GM13977 (cell line): ENCODE measurements at regions not wholly inside any gene's neighbourhood (a gene's known extent, or its start where the extent isn't known, plus 50 kb on each side); places are given as distances from the start of the nearest gene placed in this dataset.

Source experiments
- DNase-seq: peaks from one replicate; pipeline ENCODE4 v3.0.0; 2012; ENCODE audit warnings: low spot score
- CTCF ChIP-seq: IDR thresholded peaks from 2 replicates; pipeline ENCODE4 v1.5.1; 2012; ENCODE audit warnings: mild to moderate bottlenecking, control low read depth; ENCODE audit not compliant: insufficient read depth; ENCODE audit errors: extremely low read depth, missing control alignments
- in situ Hi-C: fragments of 300-500 bp; cut with MboI; formaldehyde crosslinking; loops from one replicate; pipeline ENCODE4 v1.12.0; 2022; ENCODE audit warnings: low sequenced_read_pairs, low pct_unique_long_range_greater_than_20kb, mixed read lengths, inconsistent platforms; ENCODE audit not compliant: unreplicated experiment

GRCh38 chr6:156350337-156350736 is 426.8 kb upstream of the ARID1B start:
- DNase-seq = no peak
- TF ChIP-seq CTCF = no peak

GRCh38 chr6:156348849-156349248 is 428.3 kb upstream of the ARID1B start:
- no peak for TF ChIP-seq CTCF
- DNase-seq = no peak
- in situ Hi-C loops = no loop called here

More at GRCh38 chr6:156350337-156350736, 426.8 kb upstream of the ARID1B start:
- in situ Hi-C loops = no loop called here

GRCh38 chr6:156348424-156348823 is 428.8 kb upstream of the ARID1B start:
- TF ChIP-seq CTCF = no peak
- in situ Hi-C loops = no loop called here
- no peak for DNase-seq

GRCh38 chr6:156347656-156348055 is 429.5 kb upstream of the ARID1B start:
- no peak for TF ChIP-seq CTCF
- DNase-seq = no peak
- in situ Hi-C loops = no loop called here

GRCh38 chr6:156347246-156347645 is 429.9 kb upstream of the ARID1B start:
- no peak for DNase-seq

GRCh38 chr6:156345700-156346099 is 431.5 kb upstream of the ARID1B start:
- in situ Hi-C loops = no loop called here
- no peak for DNase-seq
- no peak for TF ChIP-seq CTCF

More at GRCh38 chr6:156347246-156347645, 429.9 kb upstream of the ARID1B start:
- in situ Hi-C loops = no loop called here
- TF ChIP-seq CTCF = no peak

- DNase-seq = no peak
- no peak for TF ChIP-seq CTCF
- in situ Hi-C loops = no loop called here
Measured at GRCh38 chr6:156344491-156344890, 432.7 kb upstream of the ARID1B start.
